ENCODE measurements at regions not wholly inside any gene's neighbourhood (a gene's known extent, or its start where the extent isn't known, plus 50 kb on each side); places are given as distances from the start of the nearest gene placed in this dataset.
"Not testable (repeated sequence)": the region's sequence is repeated elsewhere in the genome, so short reads cannot be mapped to it uniquely, and the experiment has no call there.

DNA sequence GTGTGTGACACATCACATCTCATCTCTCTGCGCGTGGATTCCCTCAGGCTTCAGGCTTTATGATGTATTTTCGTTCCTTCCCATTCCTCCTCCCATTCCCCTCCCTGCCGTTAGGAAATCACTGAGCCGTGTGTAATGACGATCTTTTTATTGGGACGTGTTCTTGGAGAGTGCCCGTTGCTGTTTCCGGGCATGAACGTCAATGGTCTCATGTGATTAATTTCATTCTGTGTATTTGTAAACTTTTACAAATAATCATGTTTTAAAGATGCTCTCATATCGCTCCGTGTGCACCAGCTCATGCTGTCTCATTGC lies 271.3 kb downstream of the ADGRD1 start:
- TF ChIP-seq POLR2A (IDR thresholded peaks at IDR 0.05): not testable (repeated sequence)
- TF ChIP-seq, protein P1, sequence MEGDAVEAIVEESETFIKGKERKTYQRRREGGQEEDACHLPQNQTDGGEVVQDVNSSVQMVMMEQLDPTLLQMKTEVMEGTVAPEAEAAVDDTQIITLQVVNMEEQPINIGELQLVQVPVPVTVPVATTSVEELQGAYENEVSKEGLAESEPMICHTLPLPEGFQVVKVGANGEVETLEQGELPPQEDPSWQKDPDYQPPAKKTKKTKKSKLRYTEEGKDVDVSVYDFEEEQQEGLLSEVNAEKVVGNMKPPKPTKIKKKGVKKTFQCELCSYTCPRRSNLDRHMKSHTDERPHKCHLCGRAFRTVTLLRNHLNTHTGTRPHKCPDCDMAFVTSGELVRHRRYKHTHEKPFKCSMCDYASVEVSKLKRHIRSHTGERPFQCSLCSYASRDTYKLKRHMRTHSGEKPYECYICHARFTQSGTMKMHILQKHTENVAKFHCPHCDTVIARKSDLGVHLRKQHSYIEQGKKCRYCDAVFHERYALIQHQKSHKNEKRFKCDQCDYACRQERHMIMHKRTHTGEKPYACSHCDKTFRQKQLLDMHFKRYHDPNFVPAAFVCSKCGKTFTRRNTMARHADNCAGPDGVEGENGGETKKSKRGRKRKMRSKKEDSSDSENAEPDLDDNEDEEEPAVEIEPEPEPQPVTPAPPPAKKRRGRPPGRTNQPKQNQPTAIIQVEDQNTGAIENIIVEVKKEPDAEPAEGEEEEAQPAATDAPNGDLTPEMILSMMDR (IDR thresholded peaks at IDR 0.05): not testable (repeated sequence)
